ENCODE measurements at regions not wholly inside any gene's neighbourhood (a gene's known extent, or its start where the extent isn't known, plus 50 kb on each side); places are given as distances from the start of the nearest gene placed in this dataset.

- TF ChIP-seq EZH2 (IDR thresholded peaks at IDR 0.05; ENCODE audit: borderline replicate concordance, low read length) = no peak
- no peak for TF ChIP-seq CTCF (IDR thresholded peaks at IDR 0.05; ENCODE audit: low read length)
Observed at GRCh38 chr1:79745929-79746328, 739.4 kb upstream of the ADGRL4 start.
